Peyer's patch (tissue), 4 donors: ENCODE measurements at regions not wholly inside any gene's neighbourhood (a gene's known extent, or its start where the extent isn't known, plus 50 kb on each side); places are given as distances from the start of the nearest gene placed in this dataset.

Experiments used
- POLR2A ChIP-seq, 2 donors: fragments of 450-650 bp; IDR thresholded peaks; one replicate each; pipeline ENCODE4 v1.5.1; 2017; ENCODE audit warnings: antibody characterized with exemption in 2 of 2, mild to moderate bottlenecking in 2 of 2, moderate library complexity in 2 of 2
- TF ChIP-seq, protein P1 (sequence below), 6 experiments: fragments of 450-650 bp in 4 of 6; fragments of 200-600 bp in 2 of 6; sonication (generic) in 1 of 6; IDR thresholded peaks; one replicate each; pipeline ENCODE4 v1.5.1; 2017 to 2019; ENCODE audit warnings: antibody characterized with exemption in 6 of 6, mild to moderate bottlenecking in 3 of 6, moderate library complexity in 1 of 6

DNA sequence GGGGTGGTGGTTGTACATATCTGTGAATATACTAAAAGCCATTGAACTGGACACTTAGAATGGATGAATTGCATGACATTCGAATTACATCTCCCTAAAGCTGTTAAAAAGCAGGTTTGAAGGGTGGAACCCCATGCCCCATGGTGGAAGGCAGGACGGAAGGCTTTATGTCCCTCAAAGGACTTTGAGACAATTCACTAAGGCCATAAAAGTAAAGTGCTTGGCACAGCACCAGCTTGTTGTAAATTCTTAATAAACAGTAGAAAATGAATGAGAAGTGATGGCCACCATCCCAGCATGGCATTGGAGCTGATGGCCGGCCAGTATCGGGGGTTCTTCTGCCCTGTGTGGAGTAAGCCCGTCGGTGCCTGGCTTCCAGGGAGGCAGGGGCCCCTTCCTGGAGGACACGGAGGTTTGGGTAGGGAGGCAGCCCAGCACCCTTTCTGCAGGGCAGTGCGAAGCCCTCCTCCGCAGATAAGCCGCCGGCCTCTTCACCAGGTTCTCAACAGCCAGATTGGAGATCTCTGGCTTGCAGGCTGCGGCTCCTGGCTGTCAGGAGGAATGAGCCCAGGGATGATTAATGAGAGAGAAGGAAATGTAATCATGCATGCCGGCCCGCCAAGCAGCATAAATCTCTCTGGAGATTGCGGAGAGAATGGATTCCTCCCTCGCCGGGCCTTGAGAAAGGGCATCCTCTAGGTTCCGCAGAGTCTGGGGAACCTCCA lies 346.9 kb downstream of the FOXL1 start:
- TF ChIP-seq, protein P1, sequence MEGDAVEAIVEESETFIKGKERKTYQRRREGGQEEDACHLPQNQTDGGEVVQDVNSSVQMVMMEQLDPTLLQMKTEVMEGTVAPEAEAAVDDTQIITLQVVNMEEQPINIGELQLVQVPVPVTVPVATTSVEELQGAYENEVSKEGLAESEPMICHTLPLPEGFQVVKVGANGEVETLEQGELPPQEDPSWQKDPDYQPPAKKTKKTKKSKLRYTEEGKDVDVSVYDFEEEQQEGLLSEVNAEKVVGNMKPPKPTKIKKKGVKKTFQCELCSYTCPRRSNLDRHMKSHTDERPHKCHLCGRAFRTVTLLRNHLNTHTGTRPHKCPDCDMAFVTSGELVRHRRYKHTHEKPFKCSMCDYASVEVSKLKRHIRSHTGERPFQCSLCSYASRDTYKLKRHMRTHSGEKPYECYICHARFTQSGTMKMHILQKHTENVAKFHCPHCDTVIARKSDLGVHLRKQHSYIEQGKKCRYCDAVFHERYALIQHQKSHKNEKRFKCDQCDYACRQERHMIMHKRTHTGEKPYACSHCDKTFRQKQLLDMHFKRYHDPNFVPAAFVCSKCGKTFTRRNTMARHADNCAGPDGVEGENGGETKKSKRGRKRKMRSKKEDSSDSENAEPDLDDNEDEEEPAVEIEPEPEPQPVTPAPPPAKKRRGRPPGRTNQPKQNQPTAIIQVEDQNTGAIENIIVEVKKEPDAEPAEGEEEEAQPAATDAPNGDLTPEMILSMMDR (IDR thresholded peaks at IDR 0.05): no peak
- no peak for TF ChIP-seq POLR2A (IDR thresholded peaks at IDR 0.05)
